OCI-LY7 (cell line): ENCODE measurements at regions not wholly inside any gene's neighbourhood (a gene's known extent, or its start where the extent isn't known, plus 50 kb on each side); places are given as distances from the start of the nearest gene placed in this dataset.
"Not testable (repeated sequence)": the region's sequence is repeated elsewhere in the genome, so short reads cannot be mapped to it uniquely, and the experiment has no call there.

Experiments
- CTCF ChIP-seq: fragments of 200-600 bp; sonication (generic); conservative IDR thresholded peaks from 2 replicates; pipeline ENCODE4 v1.5.1; 2014; ENCODE audit warnings: mild to moderate bottlenecking, antibody characterized with exemption, low read length, moderate library complexity, mixed read lengths
- EZH2phosphoT487 ChIP-seq: fragments of 200-600 bp; sonication (generic); IDR thresholded peaks from 2 replicates; pipeline ENCODE4 v1.6.1; 2018; ENCODE audit warnings: low read depth, borderline replicate concordance, mild to moderate bottlenecking, mixed run types, antibody characterized with exemption, low read length, moderate library complexity, mixed read lengths

GRCh38 chr7:142564125-142564524, 185.1 kb upstream of the PRSS1 start:
- TF ChIP-seq CTCF, EZH2phosphoT487: not testable (repeated sequence)
